Hepatocyte (in vitro differentiated cells): ENCODE measurements at regions not wholly inside any gene's neighbourhood (a gene's known extent, or its start where the extent isn't known, plus 50 kb on each side); places are given as distances from the start of the nearest gene placed in this dataset.

Experiments used
- DNase-seq: peaks from one replicate; pipeline ENCODE4 v3.0.0-alpha.2; 2016; ENCODE audit warnings: low spot score
- H2AFZ ChIP-seq: fragments of 200-600 bp; sonication (generic); 2 replicates; pipeline ENCODE4 v1.6.0; 2016; ENCODE audit warnings: antibody characterized with exemption, mild to moderate bottlenecking
- H3K27ac ChIP-seq: fragments of 200-600 bp; sonication (generic); 2 replicates; pipeline ENCODE4 v1.5.1; 2016; ENCODE audit warnings: mild to moderate bottlenecking
- H3K27me3 ChIP-seq: fragments of 200-600 bp; sonication (generic); 2 replicates; pipeline ENCODE4 v1.6.1; 2016
- H3K36me3 ChIP-seq: fragments of 200-600 bp; sonication (generic); replicated peaks from 2 replicates; pipeline ENCODE4 v1.5.1; 2016; ENCODE audit warnings: low read depth; ENCODE audit not compliant: insufficient read depth
- H3K4me1 ChIP-seq: fragments of 200-600 bp; sonication (generic); 2 replicates; pipeline ENCODE4 v1.5.1; 2016; ENCODE audit warnings: mild to moderate bottlenecking, moderate library complexity; ENCODE audit not compliant: insufficient read depth
- H3K4me2 ChIP-seq: fragments of 200-600 bp; sonication (generic); 2 replicates; pipeline ENCODE4 v1.6.0; 2016
- H3K4me3 ChIP-seq: fragments of 200-600 bp; sonication (generic); 2 replicates; pipeline ENCODE4 v1.5.1; 2016; ENCODE audit warnings: mild to moderate bottlenecking
- H3K79me2 ChIP-seq: fragments of 200-600 bp; sonication (generic); 2 replicates; pipeline ENCODE4 v1.6.0; 2017; ENCODE audit warnings: mild to moderate bottlenecking
- H3K9me2 ChIP-seq: fragments of 200-600 bp; sonication (generic); replicated peaks from 2 replicates; pipeline ENCODE4 v1.6.0; 2017; ENCODE audit warnings: mild to moderate bottlenecking; ENCODE audit not compliant: insufficient read depth
- H3K9me3 ChIP-seq: fragments of 200-600 bp; sonication (generic); 2 replicates; pipeline ENCODE4 v1.5.1; 2016; ENCODE audit warnings: low read depth, mild to moderate bottlenecking
- H4K20me1 ChIP-seq: fragments of 200-600 bp; sonication (generic); 2 replicates; pipeline ENCODE4 v1.6.0; 2016; ENCODE audit warnings: mild to moderate bottlenecking; ENCODE audit not compliant: insufficient read depth, poor library complexity, severe bottlenecking
- EZH2 ChIP-seq: fragments of 200-600 bp; sonication (generic); IDR thresholded peaks from 2 replicates; pipeline ENCODE4 v1.6.1; 2016; ENCODE audit warnings: antibody characterized with exemption, mild to moderate bottlenecking, borderline replicate concordance
- EZH2phosphoT487 ChIP-seq: fragments of 200-600 bp; sonication (generic); IDR thresholded peaks from one replicate; pipeline ENCODE4 v1.6.1; 2018; ENCODE audit warnings: antibody characterized with exemption, mild to moderate bottlenecking, low read depth, moderate library complexity; ENCODE audit not compliant: unreplicated experiment, severe bottlenecking
- WGBS: methylation state at CpG from one replicate; pipeline ENCODE4 v1.1.6; 2016; ENCODE audit warnings: low lambda C conversion rate; ENCODE audit errors: missing lambda C conversion rate; 5-methylcytosine and 5-hydroxymethylcytosine counted together
- TF ChIP-seq, protein P1 (sequence below): fragments of 200-600 bp; sonication (generic); IDR thresholded peaks from 2 replicates; pipeline ENCODE4 v1.5.1; 2016; ENCODE audit warnings: antibody characterized with exemption, mild to moderate bottlenecking; ENCODE audit not compliant: poor library complexity

GRCh38 chr11:44408141-44408540, 98.2 kb upstream of the ALX4 start:
- Histone ChIP-seq H4K20me1 (no peaks in the 10 kb centered on the region), H3K27ac (no peak overlapping the region), H3K4me2 (no peak overlapping the region), H2AFZ (no peak overlapping the region), H3K9me2 (no peaks in the 10 kb centered on the region), H3K4me3 (no peak overlapping the region), H3K27me3 (peaks cover 4% of the 10 kb centered on the region), H3K9me3 (no peaks in the 10 kb centered on the region), H3K36me3 (no peaks in the 10 kb centered on the region), H3K79me2 (no peaks in the 10 kb centered on the region), H3K4me1 (no peaks in the 10 kb centered on the region)
- WGBS, result 55% methylated on average over 4 of the region's 4 CpGs
- no peak for DNase-seq
- no peak for TF ChIP-seq EZH2
- no peak for TF ChIP-seq EZH2phosphoT487
- TF ChIP-seq, protein P1, sequence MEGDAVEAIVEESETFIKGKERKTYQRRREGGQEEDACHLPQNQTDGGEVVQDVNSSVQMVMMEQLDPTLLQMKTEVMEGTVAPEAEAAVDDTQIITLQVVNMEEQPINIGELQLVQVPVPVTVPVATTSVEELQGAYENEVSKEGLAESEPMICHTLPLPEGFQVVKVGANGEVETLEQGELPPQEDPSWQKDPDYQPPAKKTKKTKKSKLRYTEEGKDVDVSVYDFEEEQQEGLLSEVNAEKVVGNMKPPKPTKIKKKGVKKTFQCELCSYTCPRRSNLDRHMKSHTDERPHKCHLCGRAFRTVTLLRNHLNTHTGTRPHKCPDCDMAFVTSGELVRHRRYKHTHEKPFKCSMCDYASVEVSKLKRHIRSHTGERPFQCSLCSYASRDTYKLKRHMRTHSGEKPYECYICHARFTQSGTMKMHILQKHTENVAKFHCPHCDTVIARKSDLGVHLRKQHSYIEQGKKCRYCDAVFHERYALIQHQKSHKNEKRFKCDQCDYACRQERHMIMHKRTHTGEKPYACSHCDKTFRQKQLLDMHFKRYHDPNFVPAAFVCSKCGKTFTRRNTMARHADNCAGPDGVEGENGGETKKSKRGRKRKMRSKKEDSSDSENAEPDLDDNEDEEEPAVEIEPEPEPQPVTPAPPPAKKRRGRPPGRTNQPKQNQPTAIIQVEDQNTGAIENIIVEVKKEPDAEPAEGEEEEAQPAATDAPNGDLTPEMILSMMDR, result no peak

DNA sequence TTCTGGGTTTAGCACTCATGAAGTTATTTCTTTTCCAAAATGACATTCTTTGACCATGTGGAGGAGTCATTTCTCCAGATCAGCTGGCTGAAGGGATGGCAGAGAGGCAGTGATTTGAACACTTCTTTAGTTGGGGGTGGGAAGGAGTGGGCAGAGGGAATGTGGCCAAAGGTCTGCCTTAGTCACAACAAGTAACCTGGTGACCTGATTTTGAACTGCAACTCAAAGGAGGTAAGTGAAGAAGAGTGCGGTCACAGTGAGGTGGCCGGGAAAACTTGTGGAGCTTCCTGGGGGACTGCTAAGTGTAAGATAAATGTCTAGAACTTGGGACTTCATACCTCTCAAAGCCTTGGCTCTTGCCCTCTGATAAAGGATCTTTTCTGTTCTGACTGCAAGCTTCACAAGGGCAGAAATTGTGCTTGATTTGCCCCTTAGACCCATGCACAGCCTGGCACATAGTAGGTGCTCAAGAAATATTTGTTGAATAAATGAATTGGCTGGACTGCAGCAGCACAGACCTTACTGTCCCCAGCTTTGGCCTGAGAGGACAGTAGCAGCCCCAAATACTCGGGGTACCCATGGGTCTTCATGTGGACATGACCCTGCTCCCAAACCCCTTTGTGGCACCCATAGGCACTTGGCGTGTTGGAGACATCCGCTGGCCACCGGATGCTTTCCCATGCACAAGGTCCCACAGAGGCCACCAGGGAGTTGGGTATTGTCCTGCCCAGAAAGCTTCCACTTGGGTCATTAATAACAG, 99.0 kb upstream of the ALX4 start:
- H3K4me3 ChIP-seq, result no peak overlapping the region
- no peaks in the 10 kb centered on the region for H4K20me1 ChIP-seq
- no peaks in the 10 kb centered on the region for H3K9me2 ChIP-seq
- peaks cover 4% of the 10 kb centered on the region for H3K27me3 ChIP-seq
- no peak overlapping the region for H3K27ac ChIP-seq
- H3K4me1 ChIP-seq, result no peaks in the 10 kb centered on the region
- 87% methylated on average over 6 of the region's 6 CpGs for WGBS
- no peak for TF ChIP-seq EZH2phosphoT487
- TF ChIP-seq, protein P1, result no peak
- TF ChIP-seq EZH2, result no peak
- H3K79me2 ChIP-seq, result no peaks in the 10 kb centered on the region
- no peak overlapping the region for H2AFZ ChIP-seq
- no peaks in the 10 kb centered on the region for H3K36me3 ChIP-seq
- H3K4me2 ChIP-seq, result no peak overlapping the region
- DNase-seq, result no peak
- H3K9me3 ChIP-seq, result no peaks in the 10 kb centered on the region

DNA sequence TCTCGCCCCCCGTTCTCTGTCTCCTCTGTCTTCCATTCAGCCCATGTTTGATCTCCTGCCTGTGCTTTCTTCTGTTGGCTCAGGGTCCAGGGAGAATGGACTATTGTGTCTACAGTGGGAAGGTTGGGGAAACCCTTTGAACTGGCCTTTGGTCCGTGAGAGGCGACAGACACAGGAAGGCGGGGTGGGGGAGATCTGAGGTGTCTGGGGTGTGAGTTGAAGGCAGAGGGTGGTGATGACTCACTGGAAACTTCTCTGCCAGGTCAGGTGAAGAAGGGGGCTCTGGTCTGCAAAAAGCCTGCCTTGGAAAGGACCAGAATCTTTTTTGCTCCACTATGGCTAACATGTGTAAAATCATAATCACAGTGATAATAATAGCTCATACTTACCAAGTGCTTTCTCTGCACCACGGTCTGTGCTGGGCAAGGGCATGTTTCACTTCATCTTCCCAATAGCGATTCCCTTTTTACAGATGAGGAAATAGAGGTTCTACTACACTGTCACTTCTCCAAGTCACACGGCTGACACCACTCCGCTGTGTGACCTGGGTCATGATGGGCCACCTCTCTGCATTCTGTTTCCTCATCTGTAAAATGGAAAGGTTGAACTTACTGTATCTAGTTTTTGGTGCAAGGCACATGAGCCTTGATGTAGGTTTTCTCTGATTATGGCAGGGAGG, 99.8 kb upstream of the ALX4 start:
- no peaks in the 10 kb centered on the region for H4K20me1 ChIP-seq
- no peaks in the 10 kb centered on the region for H3K9me3 ChIP-seq
- no peaks in the 10 kb centered on the region for H3K4me1 ChIP-seq
- no peaks in the 10 kb centered on the region for H3K9me2 ChIP-seq
- H3K4me2 ChIP-seq, result no peak overlapping the region
- DNase-seq, result no peak
- 78% methylated on average over 9 of the region's 9 CpGs for WGBS
- TF ChIP-seq EZH2 (no peak), EZH2phosphoT487 (no peak)
- TF ChIP-seq, protein P1, result no peak
- H3K79me2 ChIP-seq, result no peaks in the 10 kb centered on the region
- H3K27me3 ChIP-seq, result peaks cover 2% of the 10 kb centered on the region
- no peak overlapping the region for H3K27ac ChIP-seq
- H2AFZ ChIP-seq, result no peak overlapping the region
- no peaks in the 10 kb centered on the region for H3K36me3 ChIP-seq
- H3K4me3 ChIP-seq, result no peak overlapping the region
